ENCODE measurements at regions not wholly inside any gene's neighbourhood (a gene's known extent, or its start where the extent isn't known, plus 50 kb on each side); places are given as distances from the start of the nearest gene placed in this dataset.

- TF ChIP-seq, protein P1, sequence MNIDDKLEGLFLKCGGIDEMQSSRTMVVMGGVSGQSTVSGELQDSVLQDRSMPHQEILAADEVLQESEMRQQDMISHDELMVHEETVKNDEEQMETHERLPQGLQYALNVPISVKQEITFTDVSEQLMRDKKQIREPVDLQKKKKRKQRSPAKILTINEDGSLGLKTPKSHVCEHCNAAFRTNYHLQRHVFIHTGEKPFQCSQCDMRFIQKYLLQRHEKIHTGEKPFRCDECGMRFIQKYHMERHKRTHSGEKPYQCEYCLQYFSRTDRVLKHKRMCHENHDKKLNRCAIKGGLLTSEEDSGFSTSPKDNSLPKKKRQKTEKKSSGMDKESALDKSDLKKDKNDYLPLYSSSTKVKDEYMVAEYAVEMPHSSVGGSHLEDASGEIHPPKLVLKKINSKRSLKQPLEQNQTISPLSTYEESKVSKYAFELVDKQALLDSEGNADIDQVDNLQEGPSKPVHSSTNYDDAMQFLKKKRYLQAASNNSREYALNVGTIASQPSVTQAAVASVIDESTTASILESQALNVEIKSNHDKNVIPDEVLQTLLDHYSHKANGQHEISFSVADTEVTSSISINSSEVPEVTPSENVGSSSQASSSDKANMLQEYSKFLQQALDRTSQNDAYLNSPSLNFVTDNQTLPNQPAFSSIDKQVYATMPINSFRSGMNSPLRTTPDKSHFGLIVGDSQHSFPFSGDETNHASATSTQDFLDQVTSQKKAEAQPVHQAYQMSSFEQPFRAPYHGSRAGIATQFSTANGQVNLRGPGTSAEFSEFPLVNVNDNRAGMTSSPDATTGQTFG (tag by site-specific recombination; IDR thresholded peaks at IDR 0.05; ENCODE audit: borderline replicate concordance): no peak
- TF ChIP-seq, protein P2, sequence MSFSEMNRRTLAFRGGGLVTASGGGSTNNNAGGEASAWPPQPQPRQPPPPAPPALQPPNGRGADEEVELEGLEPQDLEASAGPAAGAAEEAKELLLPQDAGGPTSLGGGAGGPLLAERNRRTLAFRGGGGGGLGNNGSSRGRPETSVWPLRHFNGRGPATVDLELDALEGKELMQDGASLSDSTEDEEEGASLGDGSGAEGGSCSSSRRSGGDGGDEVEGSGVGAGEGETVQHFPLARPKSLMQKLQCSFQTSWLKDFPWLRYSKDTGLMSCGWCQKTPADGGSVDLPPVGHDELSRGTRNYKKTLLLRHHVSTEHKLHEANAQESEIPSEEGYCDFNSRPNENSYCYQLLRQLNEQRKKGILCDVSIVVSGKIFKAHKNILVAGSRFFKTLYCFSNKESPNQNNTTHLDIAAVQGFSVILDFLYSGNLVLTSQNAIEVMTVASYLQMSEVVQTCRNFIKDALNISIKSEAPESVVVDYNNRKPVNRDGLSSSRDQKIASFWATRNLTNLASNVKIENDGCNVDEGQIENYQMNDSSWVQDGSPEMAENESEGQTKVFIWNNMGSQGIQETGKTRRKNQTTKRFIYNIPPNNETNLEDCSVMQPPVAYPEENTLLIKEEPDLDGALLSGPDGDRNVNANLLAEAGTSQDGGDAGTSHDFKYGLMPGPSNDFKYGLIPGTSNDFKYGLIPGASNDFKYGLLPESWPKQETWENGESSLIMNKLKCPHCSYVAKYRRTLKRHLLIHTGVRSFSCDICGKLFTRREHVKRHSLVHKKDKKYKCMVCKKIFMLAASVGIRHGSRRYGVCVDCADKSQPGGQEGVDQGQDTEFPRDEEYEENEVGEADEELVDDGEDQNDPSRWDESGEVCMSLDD (tag by site-specific recombination; IDR thresholded peaks at IDR 0.05): no peak
- TF ChIP-seq OVOL3 (tag by site-specific recombination; IDR thresholded peaks at IDR 0.05) (no peak), ZNF335 (tag by site-specific recombination; conservative IDR thresholded peaks at IDR 0.05) (no peak), ZSCAN23 (tag by site-specific recombination; IDR thresholded peaks at IDR 0.05) (no peak), ZNF23 (tag by site-specific recombination; IDR thresholded peaks at IDR 0.05; ENCODE audit: borderline replicate concordance) (no peak), ZBTB11 (tag by site-specific recombination; conservative IDR thresholded peaks at IDR 0.05; ENCODE audit: low read depth) (no peak), ZNF785 (tag by site-specific recombination; IDR thresholded peaks at IDR 0.05) (no peak), ZNF664 (tag by site-specific recombination; IDR thresholded peaks at IDR 0.05) (no peak)
- TF ChIP-seq, protein P3, sequence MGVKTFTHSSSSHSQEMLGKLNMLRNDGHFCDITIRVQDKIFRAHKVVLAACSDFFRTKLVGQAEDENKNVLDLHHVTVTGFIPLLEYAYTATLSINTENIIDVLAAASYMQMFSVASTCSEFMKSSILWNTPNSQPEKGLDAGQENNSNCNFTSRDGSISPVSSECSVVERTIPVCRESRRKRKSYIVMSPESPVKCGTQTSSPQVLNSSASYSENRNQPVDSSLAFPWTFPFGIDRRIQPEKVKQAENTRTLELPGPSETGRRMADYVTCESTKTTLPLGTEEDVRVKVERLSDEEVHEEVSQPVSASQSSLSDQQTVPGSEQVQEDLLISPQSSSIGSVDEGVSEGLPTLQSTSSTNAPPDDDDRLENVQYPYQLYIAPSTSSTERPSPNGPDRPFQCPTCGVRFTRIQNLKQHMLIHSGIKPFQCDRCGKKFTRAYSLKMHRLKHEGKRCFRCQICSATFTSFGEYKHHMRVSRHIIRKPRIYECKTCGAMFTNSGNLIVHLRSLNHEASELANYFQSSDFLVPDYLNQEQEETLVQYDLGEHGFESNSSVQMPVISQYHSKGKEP (tag by site-specific recombination; IDR thresholded peaks at IDR 0.05): no peak
Observed at GRCh38 chr12:92485351-92486348, 217.1 kb upstream of the PLEKHG7 start (continued).

- ChIA-PET POLR2A (no interaction called here), CTCF (no interaction called here)
- no peak overlapping the region for H3K27ac ChIP-seq (ENCODE audit: extremely low read depth, low read depth, low read length)
- H3K9me3 ChIP-seq (ENCODE audit: control insufficient read depth, insufficient read depth, low read depth, low read length): no peaks in the 10 kb centered on the region
- H3K4me3 ChIP-seq (ENCODE audit: low read depth, low read length): no peak overlapping the region
- H3K4me1 ChIP-seq (ENCODE audit: control insufficient read depth, insufficient read depth, low read length): no peaks in the 10 kb centered on the region
- no peaks in the 10 kb centered on the region for H3K36me3 ChIP-seq (ENCODE audit: control insufficient read depth in 2 of 2, insufficient read depth in 1 of 2, low read length in 2 of 2)
- TF ChIP-seq ZNF561 (tag by site-specific recombination; IDR thresholded peaks at IDR 0.05; ENCODE audit: borderline replicate concordance) (no peak), ZNF416 (tag by site-specific recombination; IDR thresholded peaks at IDR 0.05) (no peak), ZNF239 (tag by site-specific recombination; IDR thresholded peaks at IDR 0.05) (no peak), HOXA7 (CRISPR knock-in tag; IDR thresholded peaks at IDR 0.05; ENCODE audit: borderline replicate concordance) (no peak), ZNF24 (tag by site-specific recombination; IDR thresholded peaks at IDR 0.05) (no peak), REPIN1 (tag by site-specific recombination; IDR thresholded peaks at IDR 0.05; ENCODE audit: low read depth) (no peak), GLI2 (tag by site-specific recombination; IDR thresholded peaks at IDR 0.05; ENCODE audit: borderline replicate concordance, low read depth) (no peak), ZFP3 (tag by site-specific recombination; IDR thresholded peaks at IDR 0.05; ENCODE audit: low read depth) (no peak), ZBTB8A (tag by site-specific recombination; IDR thresholded peaks at IDR 0.05) (no peak)
- TF ChIP-seq, protein P4, sequence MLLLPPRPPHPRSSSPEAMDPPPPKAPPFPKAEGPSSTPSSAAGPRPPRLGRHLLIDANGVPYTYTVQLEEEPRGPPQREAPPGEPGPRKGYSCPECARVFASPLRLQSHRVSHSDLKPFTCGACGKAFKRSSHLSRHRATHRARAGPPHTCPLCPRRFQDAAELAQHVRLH (tag by site-specific recombination; IDR thresholded peaks at IDR 0.05): no peak
- TF ChIP-seq, protein P5, sequence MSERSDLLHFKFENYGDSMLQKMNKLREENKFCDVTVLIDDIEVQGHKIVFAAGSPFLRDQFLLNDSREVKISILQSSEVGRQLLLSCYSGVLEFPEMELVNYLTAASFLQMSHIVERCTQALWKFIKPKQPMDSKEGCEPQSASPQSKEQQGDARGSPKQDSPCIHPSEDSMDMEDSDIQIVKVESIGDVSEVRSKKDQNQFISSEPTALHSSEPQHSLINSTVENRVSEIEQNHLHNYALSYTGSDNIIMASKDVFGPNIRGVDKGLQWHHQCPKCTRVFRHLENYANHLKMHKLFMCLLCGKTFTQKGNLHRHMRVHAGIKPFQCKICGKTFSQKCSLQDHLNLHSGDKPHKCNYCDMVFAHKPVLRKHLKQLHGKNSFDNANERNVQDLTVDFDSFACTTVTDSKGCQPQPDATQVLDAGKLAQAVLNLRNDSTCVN (tag by site-specific recombination; optimal IDR thresholded peaks at IDR 0.05): no peak
- TF ChIP-seq, protein P3 (tag by site-specific recombination; IDR thresholded peaks at IDR 0.05): no peak
Observed at GRCh38 chr12:92482599-92482998, 220.2 kb upstream of the PLEKHG7 start.
